ENCODE measurements at regions not wholly inside any gene's neighbourhood (a gene's known extent, or its start where the extent isn't known, plus 50 kb on each side); places are given as distances from the start of the nearest gene placed in this dataset.

DNA sequence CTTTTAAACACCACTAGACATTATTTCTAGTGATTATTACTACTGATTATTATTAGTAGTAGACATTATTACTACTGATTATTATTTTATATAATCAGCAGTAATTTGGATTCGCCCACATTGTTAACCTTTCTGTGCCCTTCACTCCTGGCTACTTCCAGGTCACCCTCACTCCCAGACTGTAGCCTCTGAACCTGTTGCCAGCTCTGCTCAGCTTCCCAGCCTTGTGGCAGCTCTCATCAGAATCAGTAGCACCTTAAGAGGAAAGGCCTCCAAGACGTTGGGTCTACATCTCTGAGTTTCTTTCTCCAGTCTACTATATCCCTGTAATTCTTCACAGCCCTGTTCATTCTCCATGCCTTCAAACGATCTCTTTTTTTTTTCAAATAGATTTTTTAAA is 137.0 kb downstream of the KATNIP start:
- DNase-seq = no peak
- no peak overlapping the region for H3K27ac ChIP-seq
- in situ Hi-C loops (cut with MboI; ENCODE audit: low sequenced_read_pairs in 4 of 4) (no loop called here), intact Hi-C loops (cut with DNase I; ENCODE audit: low total_unique reads) (no loop called here)
- no peaks in the 10 kb centered on the region for H3K4me1 ChIP-seq
- no peaks in the 10 kb centered on the region for H3K27me3 ChIP-seq
- H3K9me3 ChIP-seq = no peaks in the 10 kb centered on the region
- no peak overlapping the region for H3K4me3 ChIP-seq
- TF ChIP-seq POLR2A (IDR thresholded peaks at IDR 0.05) = no peak
- TF ChIP-seq CTCF (IDR thresholded peaks at IDR 0.05 in 4 of 5, conservative IDR thresholded peaks at IDR 0.05 in 1 of 5) = no peak
- H3K36me3 ChIP-seq = peaks cover 0 to 5% of the 10 kb centered on the region in 2 donors
- ATAC-seq = no peak

DNA sequence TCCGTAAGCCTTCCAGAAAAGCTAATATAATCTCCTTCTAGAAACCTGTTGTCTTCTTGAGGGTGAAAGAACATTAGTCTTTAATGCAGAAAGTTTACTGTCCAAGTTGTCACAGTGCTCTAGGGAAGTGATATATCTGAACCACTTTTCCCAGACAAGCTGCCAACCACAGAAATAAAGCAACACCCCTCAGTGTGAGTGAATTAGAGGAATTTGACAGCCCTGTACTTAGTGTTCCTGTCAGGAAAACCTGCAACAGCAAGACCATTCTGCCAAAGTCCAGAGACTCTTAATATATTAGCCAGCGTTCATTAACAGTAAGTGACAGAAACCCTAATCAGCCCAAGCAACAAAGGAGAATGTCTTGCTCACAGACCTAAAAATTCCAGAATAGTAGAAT is 137.7 kb downstream of the KATNIP start:
- no peaks in the 10 kb centered on the region for H3K36me3 ChIP-seq
- TF ChIP-seq CTCF (IDR thresholded peaks at IDR 0.05 in 4 of 5, conservative IDR thresholded peaks at IDR 0.05 in 1 of 5) (no peak), POLR2A (IDR thresholded peaks at IDR 0.05) (no peak)
- no peaks in the 10 kb centered on the region for H3K4me1 ChIP-seq
- H3K9me3 ChIP-seq = no peaks in the 10 kb centered on the region
- DNase-seq (no peak), ATAC-seq (no peak)
- intact Hi-C loops (cut with DNase I; ENCODE audit: low total_unique reads) = no loop called here
- H3K4me3 ChIP-seq = no peak overlapping the region
- H3K27me3 ChIP-seq = no peaks in the 10 kb centered on the region
- H3K27ac ChIP-seq = no peak overlapping the region
- in situ Hi-C loops (cut with MboI; ENCODE audit: low sequenced_read_pairs in 4 of 4) = no loop called here

DNA sequence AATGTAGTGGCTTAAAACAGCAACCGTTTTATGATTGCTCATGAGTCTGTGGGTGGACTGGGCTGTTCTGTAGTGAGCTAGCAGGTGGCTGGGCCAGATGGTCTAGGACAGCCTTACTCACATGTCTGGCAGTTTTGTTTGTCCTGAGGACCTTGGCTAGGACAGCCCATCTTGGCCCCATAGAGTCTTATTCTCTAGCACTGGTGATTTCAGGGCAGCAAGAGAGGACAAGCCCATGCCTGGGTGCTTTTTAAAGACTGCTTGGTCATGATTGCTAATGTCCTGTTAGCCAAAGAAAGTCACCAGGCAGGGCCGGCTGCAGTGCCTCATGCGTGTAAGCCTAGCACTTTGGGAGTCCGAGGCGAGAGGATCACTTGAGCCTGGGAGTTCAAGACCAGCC is 139.8 kb downstream of the KATNIP start:
- DNase-seq (no peak), ATAC-seq (peak in 1 of 2 donors; percentile 39)
- H3K27ac ChIP-seq = no peak overlapping the region
- in situ Hi-C loops (cut with MboI; ENCODE audit: low sequenced_read_pairs in 4 of 4) = no loop called here
- no peak overlapping the region for H3K4me3 ChIP-seq
- no peaks in the 10 kb centered on the region for H3K36me3 ChIP-seq
- H3K4me1 ChIP-seq = no peaks in the 10 kb centered on the region
- H3K27me3 ChIP-seq = no peaks in the 10 kb centered on the region
- no peaks in the 10 kb centered on the region for H3K9me3 ChIP-seq
- intact Hi-C loops (cut with DNase I; ENCODE audit: low total_unique reads) = no loop called here
- TF ChIP-seq CTCF (IDR thresholded peaks at IDR 0.05 in 4 of 5, conservative IDR thresholded peaks at IDR 0.05 in 1 of 5) (no peak), POLR2A (IDR thresholded peaks at IDR 0.05) (no peak)

DNA sequence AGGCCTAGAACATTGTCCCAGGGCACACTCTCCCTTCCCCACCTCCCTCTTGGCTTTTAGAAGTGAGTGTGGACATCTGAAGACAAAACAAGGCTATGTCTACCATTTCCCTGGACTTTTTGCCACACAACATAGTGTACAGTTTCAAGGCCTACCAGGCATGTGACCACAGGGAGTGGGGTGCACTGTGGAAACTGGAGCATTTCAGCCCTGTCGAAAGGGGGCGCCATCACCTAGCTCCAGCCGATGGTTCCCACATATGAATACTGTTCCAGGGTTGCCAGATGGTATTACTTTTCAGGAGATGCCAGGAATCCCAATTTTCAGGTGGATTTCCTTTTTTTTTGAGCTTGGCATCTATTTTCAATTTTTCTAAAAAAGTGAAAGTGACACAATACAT is 140.7 kb downstream of the KATNIP start:
- Histone ChIP-seq H3K4me3 (no peak overlapping the region), H3K4me1 (no peaks in the 10 kb centered on the region), H3K27ac (no peak overlapping the region), H3K9me3 (no peaks in the 10 kb centered on the region), H3K36me3 (no peaks in the 10 kb centered on the region), H3K27me3 (no peaks in the 10 kb centered on the region)
- intact Hi-C loops (cut with DNase I; ENCODE audit: low total_unique reads) = no loop called here
- in situ Hi-C loops (cut with MboI; ENCODE audit: low sequenced_read_pairs in 4 of 4) = no loop called here
- DNase-seq (no peak), ATAC-seq (no peak)
- TF ChIP-seq POLR2A (IDR thresholded peaks at IDR 0.05) (no peak), CTCF (IDR thresholded peaks at IDR 0.05 in 4 of 5, conservative IDR thresholded peaks at IDR 0.05 in 1 of 5) (peak in 1 of 5 experiments; percentile 21)

DNA sequence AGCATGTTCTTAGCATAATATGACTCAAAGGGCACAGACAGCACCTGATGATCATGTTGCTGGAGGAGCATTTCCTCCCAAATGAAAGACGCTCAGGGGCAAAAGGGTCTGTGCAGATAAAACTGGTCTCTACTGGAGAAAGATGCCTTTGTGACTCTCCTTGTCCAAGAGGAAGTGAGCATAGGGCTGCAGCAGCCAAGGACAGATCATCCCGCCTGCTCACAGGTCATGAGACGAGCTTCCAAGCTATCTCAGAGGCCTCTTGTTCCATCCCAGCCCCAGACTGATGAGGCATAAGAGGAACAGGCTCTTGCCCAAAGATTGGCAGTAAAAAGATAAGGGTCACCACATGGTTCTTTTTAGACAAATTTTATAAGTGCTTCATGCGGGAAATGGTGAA is 141.8 kb downstream of the KATNIP start:
- H3K4me1 ChIP-seq = no peaks in the 10 kb centered on the region
- intact Hi-C loops (cut with DNase I; ENCODE audit: low total_unique reads) (no loop called here), in situ Hi-C loops (cut with MboI; ENCODE audit: low sequenced_read_pairs in 4 of 4) (no loop called here)
- no peaks in the 10 kb centered on the region for H3K9me3 ChIP-seq
- no peak overlapping the region for H3K27ac ChIP-seq
- H3K36me3 ChIP-seq = no peaks in the 10 kb centered on the region
- H3K4me3 ChIP-seq = no peak overlapping the region
- no peaks in the 10 kb centered on the region for H3K27me3 ChIP-seq
- no peak for ATAC-seq
- no peak for TF ChIP-seq CTCF (IDR thresholded peaks at IDR 0.05 in 4 of 5, conservative IDR thresholded peaks at IDR 0.05 in 1 of 5)
- TF ChIP-seq POLR2A (IDR thresholded peaks at IDR 0.05) = no peak
- no peak for DNase-seq

Measured in gastrocnemius medialis (tissue), 4 donors.